Liver (tissue), 7 donors: ENCODE measurements at regions not wholly inside any gene's neighbourhood (a gene's known extent, or its start where the extent isn't known, plus 50 kb on each side); places are given as distances from the start of the nearest gene placed in this dataset.
"Not testable (repeated sequence)": the region's sequence is repeated elsewhere in the genome, so short reads cannot be mapped to it uniquely, and the experiment has no call there.

Source experiments
- DNase-seq: peaks from one replicate; pipeline ENCODE4 v3.0.0-alpha.2; 2017; ENCODE audit warnings: low spot score
- H3K27ac ChIP-seq, 2 donors: one replicate each; pipeline ENCODE4 v1.7.0; 2013; ENCODE audit warnings: inconsistent platforms in 2 of 2, low read length in 2 of 2, control low read depth in 1 of 2, low read depth in 1 of 2, mild to moderate bottlenecking in 1 of 2
- H3K27me3 ChIP-seq, 4 donors: one replicate each; pipeline versions ENCODE4 v1.6.1 to v1.7.0; 2013; ENCODE audit warnings: low read length in 3 of 4, inconsistent platforms in 1 of 4, mild to moderate bottlenecking in 1 of 4, moderate library complexity in 1 of 4; ENCODE audit not compliant: control insufficient read depth in 4 of 4, insufficient read depth in 4 of 4
- H3K36me3 ChIP-seq, 4 donors: one replicate each; pipeline versions ENCODE4 v1.6.1 to v1.7.0; 2013; ENCODE audit warnings: low read length in 3 of 4, mild to moderate bottlenecking in 3 of 4, low read depth in 1 of 4, moderate library complexity in 1 of 4; ENCODE audit not compliant: control insufficient read depth in 4 of 4, insufficient read depth in 3 of 4
- H3K4me1 ChIP-seq, 4 donors: one replicate each; pipeline versions ENCODE4 v1.6.1 to v1.7.0; 2013; ENCODE audit warnings: low read length in 3 of 4, mild to moderate bottlenecking in 3 of 4, moderate library complexity in 1 of 4; ENCODE audit not compliant: control insufficient read depth in 4 of 4, insufficient read depth in 4 of 4
- H3K4me3 ChIP-seq, 3 donors: one replicate each; pipeline versions ENCODE4 v1.6.1 to v1.7.0; 2013; ENCODE audit warnings: low read length in 3 of 3, control low read depth in 1 of 3, low read depth in 1 of 3, mild to moderate bottlenecking in 1 of 3
- H3K9ac ChIP-seq, 2 donors: one replicate each; pipeline ENCODE4 v1.7.0; 2013; ENCODE audit warnings: low read length in 2 of 2, mild to moderate bottlenecking in 2 of 2, moderate library complexity in 2 of 2, control low read depth in 1 of 2, low read depth in 1 of 2
- H3K9me3 ChIP-seq, 4 donors: one replicate each; pipeline versions ENCODE4 v1.6.1 to v1.7.0; 2013; ENCODE audit warnings: low read length in 3 of 4; ENCODE audit not compliant: control insufficient read depth in 4 of 4
- FOXA1 ChIP-seq: IDR thresholded peaks from 2 replicates; pipeline ENCODE4 v1.6.1; 2016; ENCODE audit warnings: antibody characterized with exemption
- FOXA2 ChIP-seq: IDR thresholded peaks from 2 replicates; pipeline ENCODE4 v1.6.1; 2016; ENCODE audit warnings: antibody characterized with exemption
- NR2F2 ChIP-seq: IDR thresholded peaks from 2 replicates; pipeline ENCODE4 v1.6.1; 2016; ENCODE audit warnings: antibody characterized with exemption
- RXRA ChIP-seq, 2 donors: IDR thresholded peaks; 2 replicates each; pipeline ENCODE4 v1.6.1; 2017 to 2018; ENCODE audit warnings: antibody characterized with exemption in 2 of 2, mild to moderate bottlenecking in 1 of 2
- WGBS: extraction: QIAGEN DNeasy Blood & Tissue Kit; methylation state at CpG from one replicate; pipeline ENCODE4 v1.1.7; 2013; 5-methylcytosine and 5-hydroxymethylcytosine counted together
- TF ChIP-seq, protein P1 (sequence below): IDR thresholded peaks from 2 replicates; pipeline ENCODE4 v1.6.1; 2016; ENCODE audit warnings: antibody characterized with exemption, mild to moderate bottlenecking
- TF ChIP-seq, protein P2 (sequence below): IDR thresholded peaks from 2 replicates; pipeline ENCODE4 v1.6.1; 2016; ENCODE audit warnings: antibody characterized with exemption
- donor health status: healthy.
- donor health status: healthy.
- donor health status: healthy.
- donor health status: healthy.

DNA sequence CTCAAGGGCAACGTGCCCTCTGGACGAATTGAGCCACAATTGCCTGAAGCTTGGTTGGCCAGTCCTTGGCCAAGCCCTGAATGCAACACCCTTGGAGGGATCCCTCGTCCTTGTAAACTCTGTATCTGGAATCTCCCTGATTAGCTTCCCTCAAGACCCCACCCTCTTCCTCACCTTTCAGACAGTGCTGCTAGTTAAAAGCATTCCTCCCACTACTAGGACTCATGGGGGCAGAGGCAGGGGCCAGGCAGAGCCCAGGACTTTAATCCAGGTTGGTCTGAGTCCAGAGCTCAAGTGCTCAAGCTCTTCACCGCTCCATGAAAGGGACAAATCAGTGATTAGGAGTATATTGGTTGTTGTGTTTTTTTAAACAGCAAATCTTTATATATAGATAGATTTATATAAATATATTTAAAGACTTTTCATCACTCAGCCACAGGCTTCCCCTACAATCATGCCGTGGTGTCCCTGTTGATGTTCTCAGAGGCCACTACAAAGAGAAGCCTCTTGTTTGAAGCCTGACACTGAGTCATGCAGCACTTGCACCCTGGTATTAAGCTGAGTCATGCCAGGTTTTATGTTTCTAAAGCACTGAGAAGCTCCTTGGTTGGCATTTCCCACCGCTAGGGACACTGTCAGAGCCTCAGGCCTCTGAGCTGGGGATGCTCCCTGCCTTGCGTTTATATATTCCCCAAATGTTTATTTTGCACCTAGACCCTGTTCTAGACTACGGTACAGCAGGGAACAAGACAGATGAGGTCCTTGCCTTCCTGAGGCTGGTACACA lies 53.8 kb upstream of the GSC start (continued):
- TF ChIP-seq, protein P1, sequence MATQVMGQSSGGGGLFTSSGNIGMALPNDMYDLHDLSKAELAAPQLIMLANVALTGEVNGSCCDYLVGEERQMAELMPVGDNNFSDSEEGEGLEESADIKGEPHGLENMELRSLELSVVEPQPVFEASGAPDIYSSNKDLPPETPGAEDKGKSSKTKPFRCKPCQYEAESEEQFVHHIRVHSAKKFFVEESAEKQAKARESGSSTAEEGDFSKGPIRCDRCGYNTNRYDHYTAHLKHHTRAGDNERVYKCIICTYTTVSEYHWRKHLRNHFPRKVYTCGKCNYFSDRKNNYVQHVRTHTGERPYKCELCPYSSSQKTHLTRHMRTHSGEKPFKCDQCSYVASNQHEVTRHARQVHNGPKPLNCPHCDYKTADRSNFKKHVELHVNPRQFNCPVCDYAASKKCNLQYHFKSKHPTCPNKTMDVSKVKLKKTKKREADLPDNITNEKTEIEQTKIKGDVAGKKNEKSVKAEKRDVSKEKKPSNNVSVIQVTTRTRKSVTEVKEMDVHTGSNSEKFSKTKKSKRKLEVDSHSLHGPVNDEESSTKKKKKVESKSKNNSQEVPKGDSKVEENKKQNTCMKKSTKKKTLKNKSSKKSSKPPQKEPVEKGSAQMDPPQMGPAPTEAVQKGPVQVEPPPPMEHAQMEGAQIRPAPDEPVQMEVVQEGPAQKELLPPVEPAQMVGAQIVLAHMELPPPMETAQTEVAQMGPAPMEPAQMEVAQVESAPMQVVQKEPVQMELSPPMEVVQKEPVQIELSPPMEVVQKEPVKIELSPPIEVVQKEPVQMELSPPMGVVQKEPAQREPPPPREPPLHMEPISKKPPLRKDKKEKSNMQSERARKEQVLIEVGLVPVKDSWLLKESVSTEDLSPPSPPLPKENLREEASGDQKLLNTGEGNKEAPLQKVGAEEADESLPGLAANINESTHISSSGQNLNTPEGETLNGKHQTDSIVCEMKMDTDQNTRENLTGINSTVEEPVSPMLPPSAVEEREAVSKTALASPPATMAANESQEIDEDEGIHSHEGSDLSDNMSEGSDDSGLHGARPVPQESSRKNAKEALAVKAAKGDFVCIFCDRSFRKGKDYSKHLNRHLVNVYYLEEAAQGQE: no peak

DNA sequence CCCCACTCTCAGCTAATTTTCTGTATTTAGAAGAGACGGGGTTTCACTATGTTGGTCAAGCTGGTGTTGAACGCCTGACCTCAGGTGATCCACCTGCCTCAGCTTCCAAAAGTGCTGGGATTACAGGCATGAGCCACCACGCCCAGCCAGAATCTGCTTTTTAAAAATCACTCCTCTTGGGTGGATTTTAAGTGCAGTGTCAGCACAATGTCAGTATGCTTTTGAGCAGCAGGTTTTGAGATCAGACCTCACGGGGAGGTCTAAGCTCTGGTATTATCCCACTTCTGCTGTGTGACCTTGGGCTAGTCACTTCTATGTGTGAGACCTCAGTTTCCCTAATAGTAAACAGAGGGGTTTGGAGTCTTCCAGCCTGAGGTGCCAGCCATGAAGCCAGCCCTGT lies 51.8 kb upstream of the GSC start:
- Histone ChIP-seq H3K4me1 (no peaks in the 10 kb centered on the region), H3K9ac (no peak overlapping the region), H3K9me3 (peaks cover 7 to 16% (median 8%) of the 10 kb centered on the region in 4 donors), H3K27me3 (peaks cover 0 to 3% (median 0%) of the 10 kb centered on the region in 4 donors), H3K4me3 (no peak overlapping the region), H3K36me3 (no peaks in the 10 kb centered on the region), H3K27ac (no peak overlapping the region)
- DNase-seq: no peak
- TF ChIP-seq NR2F2 (no peak), FOXA2 (no peak), RXRA (IDR thresholded peaks at IDR 0.05) (no peak), FOXA1 (no peak)
- TF ChIP-seq, protein P1: no peak
- TF ChIP-seq, protein P2, sequence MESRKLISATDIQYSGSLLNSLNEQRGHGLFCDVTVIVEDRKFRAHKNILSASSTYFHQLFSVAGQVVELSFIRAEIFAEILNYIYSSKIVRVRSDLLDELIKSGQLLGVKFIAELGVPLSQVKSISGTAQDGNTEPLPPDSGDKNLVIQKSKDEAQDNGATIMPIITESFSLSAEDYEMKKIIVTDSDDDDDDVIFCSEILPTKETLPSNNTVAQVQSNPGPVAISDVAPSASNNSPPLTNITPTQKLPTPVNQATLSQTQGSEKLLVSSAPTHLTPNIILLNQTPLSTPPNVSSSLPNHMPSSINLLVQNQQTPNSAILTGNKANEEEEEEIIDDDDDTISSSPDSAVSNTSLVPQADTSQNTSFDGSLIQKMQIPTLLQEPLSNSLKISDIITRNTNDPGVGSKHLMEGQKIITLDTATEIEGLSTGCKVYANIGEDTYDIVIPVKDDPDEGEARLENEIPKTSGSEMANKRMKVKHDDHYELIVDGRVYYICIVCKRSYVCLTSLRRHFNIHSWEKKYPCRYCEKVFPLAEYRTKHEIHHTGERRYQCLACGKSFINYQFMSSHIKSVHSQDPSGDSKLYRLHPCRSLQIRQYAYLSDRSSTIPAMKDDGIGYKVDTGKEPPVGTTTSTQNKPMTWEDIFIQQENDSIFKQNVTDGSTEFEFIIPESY: no peak
- 78% methylated on average over 4 of the region's 4 CpGs for WGBS

DNA sequence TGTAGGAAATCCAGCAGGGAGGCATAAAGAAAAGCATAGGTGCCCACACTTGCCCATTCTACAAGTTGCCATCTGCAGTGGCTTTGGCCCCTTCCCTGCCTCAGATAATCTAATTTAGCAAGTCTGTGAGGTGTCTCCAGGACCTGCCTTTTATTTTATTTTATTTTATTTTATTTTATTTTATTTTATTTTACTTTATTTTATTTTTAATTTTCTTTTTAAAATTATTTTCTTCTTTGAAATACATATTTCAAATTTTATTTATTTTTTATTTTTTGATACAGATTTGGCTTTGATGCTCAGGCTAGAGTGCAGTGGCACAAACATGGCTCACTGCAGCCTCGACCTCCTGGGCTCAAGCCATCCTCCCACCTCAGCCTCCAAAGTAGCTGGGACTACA lies 51.0 kb upstream of the GSC start:
- H3K9ac ChIP-seq: not testable (repeated sequence)

More for the DNA sequence above, 51.0 kb upstream of the GSC start:
- H3K4me3 ChIP-seq, H3K27ac ChIP-seq, DNase-seq, H3K4me1 ChIP-seq, H3K27me3 ChIP-seq, H3K36me3 ChIP-seq: not testable (repeated sequence)
- peaks cover 7 to 16% (median 8%) of the 10 kb centered on the region in 4 donors for H3K9me3 ChIP-seq
- 66% methylated on average over 1 of the region's 1 CpG for WGBS
